Forelimb muscle (tissue), 1 donor: ENCODE measurements at regions not wholly inside any gene's neighbourhood (a gene's known extent, or its start where the extent isn't known, plus 50 kb on each side); places are given as distances from the start of the nearest gene placed in this dataset.

Experiments used
- DNase-seq: peaks from one replicate; pipeline ENCODE4 v3.0.0-alpha.2; 2013; ENCODE audit warnings: low read depth

DNA sequence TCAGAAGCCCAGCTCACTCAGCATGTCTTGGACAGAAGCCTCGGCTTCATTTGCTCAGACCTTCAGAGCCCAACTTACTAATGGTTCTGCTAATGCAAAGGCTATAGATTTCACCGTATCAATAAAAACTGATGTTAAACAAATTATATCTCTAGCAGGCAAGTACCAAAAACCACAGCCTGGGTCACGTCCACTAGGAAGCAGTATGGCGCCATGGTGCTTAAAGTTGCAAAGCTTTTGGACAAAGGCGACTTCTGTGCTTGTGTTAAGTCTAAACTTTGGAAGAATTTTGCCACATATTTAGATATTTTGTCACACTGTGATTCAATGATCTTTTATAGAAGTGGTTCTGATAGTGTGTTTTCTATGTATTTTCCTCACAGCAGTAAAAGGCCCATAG is 276.8 kb upstream of the PARD3B start:
- no peak for DNase-seq

DNA sequence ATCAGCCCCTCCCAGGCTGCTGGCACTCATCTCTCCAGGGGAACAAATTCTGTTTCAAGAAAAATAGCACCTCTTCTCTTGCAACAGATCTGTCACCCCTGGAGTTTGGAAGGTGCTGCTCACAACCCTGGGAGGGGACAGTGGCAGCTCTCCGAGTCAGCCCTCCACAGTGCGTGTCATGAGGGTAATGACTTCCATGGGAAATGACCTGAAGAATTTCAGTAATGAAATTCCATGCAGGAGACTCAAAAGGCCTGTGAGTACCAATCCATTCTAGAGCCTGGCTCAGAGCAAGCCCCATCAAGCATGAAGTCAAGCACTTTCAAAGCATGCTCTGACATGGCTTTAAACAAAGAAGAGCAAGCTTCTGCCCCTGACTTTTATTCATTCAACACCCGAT is 276.3 kb upstream of the PARD3B start:
- DNase-seq = no peak

DNA sequence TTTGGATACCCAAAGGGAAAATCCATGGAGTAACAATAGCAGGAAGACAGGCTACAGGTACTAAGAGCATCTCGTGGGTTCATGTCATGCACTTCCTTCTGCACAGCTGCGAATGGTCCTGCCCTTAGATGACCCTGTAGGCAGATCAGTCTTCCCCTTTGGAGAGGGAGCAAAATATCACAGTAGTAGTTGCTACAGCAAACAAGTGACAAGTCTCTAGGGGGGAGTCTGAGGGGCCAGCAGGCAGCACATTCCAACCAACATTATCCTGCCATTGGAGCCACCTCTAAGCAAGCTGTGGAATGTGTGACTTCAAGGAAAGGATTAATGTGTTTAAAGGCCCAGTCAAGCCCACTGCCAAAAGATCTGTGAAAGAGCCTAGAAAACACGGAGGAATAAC is 273.2 kb upstream of the PARD3B start:
- no peak for DNase-seq

DNA sequence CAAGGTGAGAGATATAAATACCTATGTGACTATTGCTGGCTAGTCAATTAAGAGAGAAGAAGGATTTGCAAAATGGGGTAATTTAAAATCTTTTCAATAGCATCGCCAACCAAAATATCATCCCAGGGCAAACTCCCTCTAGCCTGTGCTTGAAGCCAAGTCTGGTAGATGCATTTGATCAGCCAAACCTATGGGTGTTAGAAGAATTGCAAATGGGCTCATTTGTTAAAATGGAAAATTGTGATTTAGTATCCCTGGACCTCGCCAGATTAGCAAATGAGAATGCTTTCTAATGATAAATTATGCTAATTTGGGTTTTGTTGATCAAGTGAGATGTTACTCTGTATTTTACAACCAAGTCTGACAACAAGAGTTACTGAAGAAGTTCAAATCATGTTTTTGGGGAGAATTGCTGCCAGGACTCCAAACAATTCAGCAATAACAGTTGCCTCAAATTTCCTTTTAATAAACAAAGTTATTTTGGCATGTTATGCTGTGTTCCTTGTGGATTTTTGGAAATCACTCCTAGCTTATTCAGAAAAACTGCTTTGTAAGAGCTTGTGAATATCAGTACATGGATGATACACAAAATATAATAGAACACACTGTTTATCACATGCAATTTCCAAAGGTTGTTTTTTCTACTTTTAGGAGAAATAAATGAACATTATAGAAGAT is 272.5 kb upstream of the PARD3B start:
- no peak for DNase-seq

DNA sequence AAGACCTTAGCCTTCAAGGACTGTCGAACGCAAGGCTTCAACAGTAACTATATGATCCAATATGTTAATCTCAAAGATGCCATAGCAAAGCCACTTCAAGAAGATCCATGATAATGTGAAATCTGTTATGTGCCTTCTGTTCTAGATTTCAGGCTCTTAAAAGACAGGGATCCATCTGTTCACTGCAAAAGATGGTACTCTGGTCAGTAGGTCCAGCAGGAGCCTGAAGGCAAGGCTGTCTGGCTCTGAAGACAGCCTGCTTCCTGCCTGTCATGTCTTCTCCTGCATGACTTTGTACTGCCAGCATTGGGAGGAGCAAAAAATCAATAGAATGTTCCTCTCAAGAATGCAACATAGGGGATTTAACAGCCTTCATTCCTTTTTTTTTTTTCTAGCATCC is 270.8 kb upstream of the PARD3B start:
- no peak for DNase-seq

DNA sequence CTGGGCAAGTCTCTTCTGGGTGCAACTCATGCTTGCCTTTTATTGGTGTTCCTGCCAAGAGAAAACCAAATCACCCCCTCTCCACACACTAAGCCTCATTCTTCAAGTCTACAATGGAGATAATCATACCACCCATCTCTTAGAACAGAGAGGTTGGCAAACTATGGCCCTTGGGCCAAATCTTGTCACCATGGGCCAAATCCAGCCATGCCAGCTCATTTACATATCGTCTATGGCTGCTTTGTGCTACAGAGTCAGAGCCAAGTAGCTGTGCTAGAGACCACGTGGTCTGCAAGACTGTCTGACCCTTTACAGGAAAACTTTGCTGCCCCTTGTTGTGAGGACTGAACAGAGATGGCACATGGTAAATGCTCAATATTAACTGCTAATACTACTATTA is 270.3 kb upstream of the PARD3B start:
- DNase-seq = no peak

DNA sequence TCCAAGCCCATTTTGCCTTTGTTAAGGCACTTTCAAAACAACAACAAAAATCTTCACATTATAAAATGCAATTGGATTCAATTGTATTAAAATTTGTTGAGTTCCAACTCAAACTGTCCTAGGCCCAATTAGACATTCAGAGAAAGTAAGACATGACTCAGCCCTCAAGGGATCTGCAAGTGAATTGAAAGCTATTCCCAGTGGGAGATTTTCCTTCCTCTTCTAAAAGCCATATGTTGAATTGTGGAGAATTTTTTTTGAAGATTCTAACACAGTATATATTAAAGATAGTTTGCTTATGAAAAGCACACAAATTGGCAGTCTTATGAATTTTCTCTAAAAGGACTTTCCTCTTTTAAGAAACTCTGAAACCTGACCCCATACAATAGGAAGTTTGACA is 268.0 kb upstream of the PARD3B start:
- no peak for DNase-seq

DNA sequence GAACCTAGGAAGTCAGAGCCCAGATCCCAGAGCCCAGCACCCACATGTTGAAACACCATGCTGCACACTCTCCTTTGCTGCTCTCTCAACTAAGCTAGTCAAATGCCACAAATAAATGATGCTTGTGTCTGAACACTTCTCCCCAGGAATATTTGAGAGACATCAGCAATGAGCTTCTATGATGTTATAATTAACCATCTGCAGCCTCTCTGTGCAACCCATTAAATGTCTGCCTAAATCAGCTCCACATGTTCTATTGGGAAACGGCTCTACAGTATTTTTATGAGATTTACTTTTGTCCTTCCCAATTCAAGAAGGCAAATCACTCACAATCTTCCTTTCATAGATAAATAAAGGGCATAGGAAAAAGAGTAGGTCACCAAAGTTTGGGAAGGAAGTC is 266.8 kb upstream of the PARD3B start:
- no peak for DNase-seq

DNA sequence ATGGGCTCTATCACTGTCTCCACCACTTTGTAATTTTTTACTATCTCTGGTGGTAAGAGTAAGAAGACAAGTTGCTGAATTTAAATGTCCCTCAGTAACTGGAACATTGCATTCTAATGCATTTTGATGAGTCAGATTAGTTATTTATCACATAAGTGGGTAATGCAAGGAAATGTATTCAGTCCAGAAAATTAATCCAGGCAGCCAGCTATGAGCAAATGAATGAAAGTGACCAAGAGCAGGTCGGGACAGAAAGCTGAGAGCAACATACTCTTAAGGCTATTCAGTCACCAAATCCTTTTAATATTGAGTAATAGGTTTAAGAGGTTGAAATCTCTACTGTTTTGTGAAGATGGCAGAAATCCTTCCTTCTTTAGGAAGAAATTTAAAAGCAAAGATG is 265.5 kb upstream of the PARD3B start:
- no peak for DNase-seq

DNA sequence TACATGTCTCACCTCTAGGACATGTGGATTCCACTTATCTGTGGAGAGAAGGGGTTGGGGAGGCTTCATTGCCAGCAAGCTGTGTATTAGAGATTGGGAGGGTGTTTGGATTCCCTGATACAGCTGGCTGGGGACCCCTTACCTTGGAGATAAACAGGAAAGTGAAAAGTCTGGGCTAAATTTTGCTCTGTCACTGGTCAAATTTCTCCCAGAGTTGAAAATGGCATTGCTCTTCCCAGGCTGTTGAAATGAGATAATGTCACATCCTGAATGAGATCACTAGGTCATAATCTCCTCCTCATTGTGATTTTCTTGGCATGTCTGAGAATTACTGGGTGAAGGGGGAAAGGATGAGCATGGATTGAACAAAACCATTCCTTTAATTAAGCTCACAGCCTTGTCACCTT is 265.0 kb upstream of the PARD3B start:
- no peak for DNase-seq

DNA sequence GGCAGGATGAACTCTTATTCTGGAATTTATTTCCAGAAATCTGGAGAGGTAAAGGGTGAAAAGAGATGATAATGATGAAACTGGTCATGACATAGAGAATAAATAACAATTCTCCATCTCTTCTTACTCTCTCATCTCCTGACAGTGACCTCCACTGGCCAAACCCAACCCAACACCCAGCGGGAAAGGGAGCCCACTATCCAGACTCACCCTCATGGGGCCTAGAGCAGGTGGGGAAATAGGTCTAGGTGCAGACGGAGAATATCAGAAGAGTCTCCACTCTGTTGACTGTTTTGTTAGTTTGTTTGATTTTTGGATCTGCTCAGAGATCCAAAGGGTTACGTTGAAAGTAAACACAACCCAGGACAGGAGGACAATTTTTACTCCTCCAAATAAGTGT is 263.2 kb upstream of the PARD3B start:
- no peak for DNase-seq

DNA sequence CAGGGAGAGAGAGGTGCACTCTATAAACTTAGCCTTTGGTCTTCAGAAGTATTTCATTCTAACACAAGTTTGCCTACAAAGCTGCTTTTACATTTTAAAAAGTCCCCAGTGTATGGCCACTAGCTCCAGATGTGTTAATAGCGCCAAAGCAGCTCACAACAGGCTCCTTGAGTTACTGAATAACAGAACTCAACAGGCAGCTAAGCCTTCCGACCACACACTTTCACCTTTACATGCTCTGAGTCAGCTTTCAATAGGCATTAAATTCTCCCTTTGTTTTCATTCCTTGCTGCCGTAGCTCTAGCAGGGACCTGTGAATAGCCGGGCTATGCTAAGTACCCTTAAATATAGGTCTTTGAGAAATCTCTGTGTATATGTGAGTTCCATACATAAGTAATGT is 262.8 kb upstream of the PARD3B start:
- DNase-seq = no peak

DNA sequence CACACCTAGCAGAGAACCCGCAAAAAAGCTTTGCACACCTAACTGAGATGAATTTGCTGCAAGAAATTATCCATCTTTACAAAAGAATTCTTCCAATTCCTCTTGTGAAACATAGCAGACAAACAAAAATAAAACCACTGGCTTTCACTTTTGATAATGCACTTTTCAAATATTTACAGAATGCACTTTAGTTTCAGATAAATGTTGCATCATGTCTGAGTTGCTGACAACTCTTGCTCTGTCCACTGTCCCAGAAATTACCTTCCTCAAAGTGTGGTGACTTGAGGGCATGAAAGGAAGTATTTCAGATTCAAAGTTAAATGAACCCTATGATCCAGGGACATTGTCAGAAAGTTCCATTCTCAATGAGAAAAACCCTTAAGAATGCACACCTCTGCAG is 256.2 kb upstream of the PARD3B start:
- DNase-seq = no peak

DNA sequence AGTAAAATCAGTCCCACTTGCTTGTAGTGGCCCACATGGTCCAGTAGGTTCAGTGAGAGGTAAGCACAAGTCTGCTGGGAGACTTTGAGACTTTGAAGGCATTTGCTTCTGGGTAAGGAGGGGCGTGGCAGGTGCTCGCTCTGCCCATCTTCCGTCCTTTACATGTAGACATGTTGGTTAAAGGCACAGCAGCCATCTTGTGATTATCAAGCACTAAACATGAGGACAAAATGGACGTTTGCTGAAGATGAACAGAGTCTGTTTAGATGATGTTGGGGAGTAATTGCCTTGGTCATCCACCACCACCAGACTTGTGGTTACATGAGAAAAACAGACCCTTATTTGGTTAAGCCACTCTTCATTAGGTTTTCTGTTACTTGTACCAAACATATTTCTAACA is 252.8 kb upstream of the PARD3B start:
- no peak for DNase-seq

DNA sequence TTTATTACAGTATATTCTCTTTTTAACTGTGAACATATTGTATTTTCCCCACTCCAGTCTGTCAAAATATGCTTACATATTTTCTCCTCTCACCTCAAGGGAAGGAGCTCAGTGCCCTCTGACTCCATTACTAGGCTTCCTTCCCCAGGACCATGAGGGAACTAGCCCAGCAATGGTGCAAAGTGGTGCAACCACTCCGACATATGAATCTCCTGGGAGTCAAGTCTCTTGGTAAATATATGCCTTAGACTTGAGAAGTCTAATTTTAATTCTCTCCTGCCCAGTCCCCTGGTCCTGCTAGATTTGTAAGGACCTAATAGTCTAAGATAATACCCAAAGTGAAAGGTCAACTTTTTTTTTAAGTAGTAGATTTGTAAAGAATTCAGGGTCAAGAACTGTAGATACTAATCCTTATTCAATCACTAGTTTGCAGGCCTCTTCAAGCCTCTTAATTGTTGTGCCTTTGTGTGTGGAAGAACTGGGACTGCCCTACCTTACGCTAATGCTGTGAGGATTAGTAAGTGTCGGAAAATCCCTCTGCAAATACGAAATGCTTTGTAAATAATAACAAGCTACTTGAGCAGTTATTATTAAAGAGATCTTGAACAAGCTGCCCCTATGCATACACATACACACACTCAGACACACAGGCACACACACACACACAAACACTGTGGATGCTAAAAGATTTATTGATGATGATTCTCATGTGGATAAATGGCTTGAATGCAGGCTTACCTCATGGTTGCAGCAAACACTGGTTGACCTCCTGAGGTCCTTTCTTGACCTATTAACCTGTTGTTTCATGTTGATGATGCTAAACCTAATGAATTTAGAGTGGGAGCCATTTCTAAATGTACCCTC is 251.2 kb upstream of the PARD3B start:
- no peak for DNase-seq

DNA sequence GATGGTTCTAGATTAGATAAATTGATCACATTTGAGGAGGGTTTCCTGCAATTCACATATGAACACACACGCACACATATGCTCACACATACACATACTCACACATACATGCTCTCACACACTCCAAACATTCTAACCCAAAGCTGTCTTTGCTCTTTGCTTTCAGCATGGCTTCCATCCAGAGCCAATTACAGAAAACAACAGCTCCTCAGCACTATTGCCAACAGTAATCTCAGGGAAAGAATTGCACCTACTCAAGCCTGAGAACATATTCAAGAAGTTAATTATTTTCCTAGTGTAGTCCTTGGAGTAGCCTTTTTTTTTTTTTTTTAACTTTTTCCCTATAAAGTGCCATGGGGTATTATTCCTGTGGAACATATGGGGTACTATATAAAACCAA is 246.9 kb upstream of the PARD3B start:
- DNase-seq = no peak

DNA sequence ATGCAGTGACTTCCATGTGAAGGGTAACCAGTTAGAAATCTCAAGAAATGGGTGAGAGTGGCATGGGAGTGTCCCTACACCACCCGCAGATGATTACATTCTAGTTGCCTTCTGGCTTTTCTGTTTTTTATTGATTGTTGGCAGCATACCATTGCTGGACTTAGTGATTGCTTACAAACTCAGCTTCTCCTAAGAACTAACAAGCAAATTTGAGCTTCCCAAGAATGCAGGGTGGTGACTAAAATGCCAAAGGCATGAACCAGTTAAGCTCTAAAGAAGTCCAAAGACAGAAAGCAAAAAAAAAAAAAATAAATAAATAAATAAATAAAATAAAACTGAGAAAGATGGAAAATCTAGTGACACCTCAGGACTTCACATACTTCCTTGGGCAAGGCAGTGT is 245.5 kb upstream of the PARD3B start:
- DNase-seq = no peak

DNA sequence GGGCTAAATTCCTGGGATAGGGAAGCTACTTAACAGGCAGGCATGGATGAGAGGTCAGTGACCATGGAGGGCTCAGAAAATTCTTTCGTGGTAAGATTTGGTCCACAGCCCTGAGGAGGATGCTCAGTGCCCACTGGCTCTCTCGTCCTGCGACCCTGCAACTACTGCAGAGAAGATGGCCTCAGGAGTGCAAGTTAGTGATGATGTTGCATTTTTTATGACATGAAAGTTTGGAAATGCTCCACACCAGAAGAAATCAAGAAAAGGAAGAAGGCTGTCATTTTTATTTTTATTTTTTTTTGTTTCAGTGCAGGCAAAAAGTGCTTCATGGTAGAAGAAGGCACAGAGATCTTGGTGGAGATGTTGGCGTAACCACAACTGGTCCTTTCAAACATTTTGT is 238.6 kb upstream of the PARD3B start:
- DNase-seq = no peak

DNA sequence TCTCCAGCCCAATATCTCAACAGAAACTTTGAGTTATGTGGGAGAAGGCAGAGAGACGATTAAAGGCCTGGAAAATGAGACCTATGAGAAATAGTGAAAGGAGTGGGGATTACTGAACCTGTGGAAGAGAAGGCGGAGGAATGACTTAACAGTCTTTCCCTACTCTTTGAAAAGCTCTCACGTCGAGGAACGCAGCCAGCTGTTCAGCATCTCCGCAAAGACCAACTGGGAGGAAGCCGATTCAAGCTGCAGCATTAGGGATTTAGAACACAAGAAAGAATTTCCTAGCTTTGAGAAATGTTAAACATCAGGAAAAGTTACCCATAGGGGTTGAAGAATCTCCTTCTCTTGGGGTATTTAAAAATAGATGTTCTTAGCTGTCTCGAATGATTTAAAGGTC is 233.2 kb upstream of the PARD3B start:
- no peak for DNase-seq

DNA sequence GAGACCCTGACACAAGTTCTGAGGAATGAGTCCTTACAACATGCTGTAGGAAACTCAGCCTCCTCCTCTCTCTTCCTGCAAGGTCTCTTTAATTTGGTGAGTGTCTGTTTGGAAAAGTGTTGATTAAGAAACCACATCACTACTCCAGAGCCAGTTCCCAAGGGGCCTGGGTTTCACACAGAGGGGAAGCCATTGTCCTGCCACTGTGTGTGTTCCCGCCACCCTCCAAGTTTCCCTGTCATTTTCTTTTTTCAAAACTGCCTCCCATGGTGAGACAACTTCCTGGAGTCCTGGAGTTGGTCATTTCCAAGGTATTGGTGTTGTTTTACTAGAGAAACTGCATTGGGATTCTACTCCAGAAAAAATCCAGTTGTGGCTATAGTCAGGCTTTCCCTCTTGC is 232.0 kb upstream of the PARD3B start:
- DNase-seq = no peak

DNA sequence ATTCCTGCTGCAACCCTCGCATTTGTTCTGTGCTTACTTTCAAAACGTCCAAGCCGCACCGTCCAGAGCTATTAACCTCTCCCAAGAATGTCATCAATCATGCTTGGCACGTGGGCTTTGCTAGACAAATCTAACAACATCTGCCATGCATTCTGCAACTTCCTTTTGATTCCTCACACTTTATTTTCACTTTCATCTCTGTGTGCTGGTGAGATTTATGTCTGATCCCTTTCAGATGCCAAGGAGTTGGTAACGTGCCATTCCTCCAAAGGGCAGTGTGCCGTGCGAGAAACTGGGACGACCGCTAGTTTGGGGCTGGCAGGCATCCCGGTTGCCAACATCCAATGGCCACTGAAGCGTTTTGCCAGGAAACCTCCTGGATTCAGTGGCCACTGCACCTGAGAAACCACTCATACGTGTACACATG is 230.0 kb upstream of the PARD3B start:
- DNase-seq = no peak

DNA sequence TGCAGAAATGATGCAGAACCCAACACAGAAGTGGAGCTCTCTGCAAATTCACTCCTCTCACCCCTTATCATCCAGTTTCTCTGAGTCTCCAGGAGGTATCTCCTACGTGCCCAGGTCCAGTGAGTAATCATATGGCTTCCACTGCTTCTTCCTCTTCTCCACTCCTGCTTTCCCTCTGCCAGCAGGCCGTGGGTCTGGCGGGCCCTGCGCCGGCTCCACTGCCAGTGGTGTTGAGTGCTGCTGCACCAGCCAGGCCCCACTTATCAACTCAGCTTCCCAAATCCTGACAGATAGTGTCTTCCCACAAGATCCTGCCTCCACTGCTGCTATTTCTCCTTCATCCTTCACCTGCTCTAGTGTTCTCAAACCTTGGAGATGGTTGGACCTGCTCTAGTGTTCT is 227.6 kb upstream of the PARD3B start:
- DNase-seq = no peak

DNA sequence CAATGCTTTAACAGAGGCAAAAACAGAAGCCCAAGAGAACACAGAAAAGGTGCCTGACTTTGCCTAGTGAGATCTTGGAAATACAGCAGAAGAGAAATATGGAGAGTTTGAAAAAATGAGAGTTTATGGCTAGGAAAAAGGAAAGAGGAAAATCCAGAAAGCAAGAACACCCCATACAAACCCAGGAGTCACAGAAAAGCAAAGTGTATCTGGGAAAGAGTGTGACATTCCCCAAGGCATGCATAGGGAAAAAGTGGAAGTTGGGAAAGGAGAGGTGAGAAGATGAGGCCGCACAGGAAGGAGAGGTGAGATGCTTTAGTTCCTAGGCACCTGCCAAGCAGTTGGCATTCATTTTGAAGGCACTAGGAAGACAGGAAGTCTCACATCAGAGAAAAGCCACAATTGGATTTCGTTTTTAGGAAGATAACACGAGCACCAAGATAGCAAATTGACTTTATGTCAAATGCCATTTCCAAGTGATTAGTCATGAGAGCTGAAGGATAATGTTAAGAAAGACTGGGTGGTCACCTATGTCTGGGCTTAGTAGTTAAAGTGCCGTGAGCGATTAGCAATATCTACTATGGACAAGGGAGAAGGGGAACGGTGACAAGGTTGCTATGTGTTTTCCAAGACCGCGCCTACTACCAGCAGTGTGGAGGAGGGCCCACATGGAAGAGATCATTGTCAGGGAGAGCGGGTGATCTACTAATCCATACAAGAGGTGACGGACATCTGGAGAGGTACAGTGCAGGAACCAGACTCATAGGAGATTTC is 224.1 kb upstream of the PARD3B start:
- DNase-seq = no peak
